Breast epithelium (tissue), 4 donors: ENCODE measurements at regions not wholly inside any gene's neighbourhood (a gene's known extent, or its start where the extent isn't known, plus 50 kb on each side); places are given as distances from the start of the nearest gene placed in this dataset.
"Not testable (repeated sequence)": the region's sequence is repeated elsewhere in the genome, so short reads cannot be mapped to it uniquely, and the experiment has no call there.

Experiments used
- DNase-seq, 2 donors: peaks; one replicate each; pipeline ENCODE4 v3.0.0-alpha.2; 2019; ENCODE audit warnings: low spot score in 2 of 2
- H3K27ac ChIP-seq, 2 donors: fragments of 200-600 bp; sonication (generic) in 1 of 2; one replicate each; pipeline ENCODE4 v1.5.1; 2016 to 2019; ENCODE audit warnings: mild to moderate bottlenecking in 1 of 2
- H3K27me3 ChIP-seq, 2 donors: fragments of 200-600 bp; sonication (generic) in 1 of 2; one replicate each; pipeline versions ENCODE4 v1.5.1 to v1.6.0; 2017 to 2019; ENCODE audit warnings: control low read depth in 1 of 2, mild to moderate bottlenecking in 1 of 2
- H3K36me3 ChIP-seq: fragments of 200-600 bp; one replicate; pipeline ENCODE4 v1.5.1; 2019
- H3K4me1 ChIP-seq, 2 donors: fragments of 200-600 bp; sonication (generic); one replicate each; pipeline ENCODE4 v1.5.1; 2016 to 2019; ENCODE audit warnings: control low read depth in 1 of 2
- H3K4me3 ChIP-seq, 3 donors: fragments of 200-600 bp; sonication (generic); 1 replicate in 2 of 3; 2 replicates in 1 of 3; pipeline ENCODE4 v1.5.1; 2016 to 2019; ENCODE audit warnings: mild to moderate bottlenecking in 3 of 3, moderate library complexity in 2 of 3
- H3K9me3 ChIP-seq, 2 donors: fragments of 200-600 bp; sonication (generic) in 1 of 2; one replicate each; pipeline ENCODE4 v1.5.1; 2016 to 2019; ENCODE audit warnings: control low read depth in 1 of 2
- POLR2A ChIP-seq: fragments of 450-650 bp; IDR thresholded peaks from one replicate; pipeline ENCODE4 v1.6.1; 2016; ENCODE audit warnings: antibody characterized with exemption, mild to moderate bottlenecking, moderate library complexity
- POLR2AphosphoS5 ChIP-seq, 3 donors: sonication (generic); formaldehyde crosslinking; IDR thresholded peaks; one replicate each; pipeline ENCODE4 v1.6.1; 2017; ENCODE audit warnings: antibody characterized with exemption in 3 of 3
- intact Hi-C: fragments of 100-400 bp; cut with DNase I; formaldehyde crosslinking; loops from one replicate; pipeline ENCODE4 v1.15.1; 2023; ENCODE audit warnings: low total_unique reads
- TF ChIP-seq, protein P1 (sequence below), 3 donors: fragments of 450-650 bp; IDR thresholded peaks; one replicate each; pipeline ENCODE4 v1.5.1; 2016 to 2017; ENCODE audit warnings: antibody characterized with exemption in 3 of 3, mild to moderate bottlenecking in 3 of 3, moderate library complexity in 3 of 3

DNA sequence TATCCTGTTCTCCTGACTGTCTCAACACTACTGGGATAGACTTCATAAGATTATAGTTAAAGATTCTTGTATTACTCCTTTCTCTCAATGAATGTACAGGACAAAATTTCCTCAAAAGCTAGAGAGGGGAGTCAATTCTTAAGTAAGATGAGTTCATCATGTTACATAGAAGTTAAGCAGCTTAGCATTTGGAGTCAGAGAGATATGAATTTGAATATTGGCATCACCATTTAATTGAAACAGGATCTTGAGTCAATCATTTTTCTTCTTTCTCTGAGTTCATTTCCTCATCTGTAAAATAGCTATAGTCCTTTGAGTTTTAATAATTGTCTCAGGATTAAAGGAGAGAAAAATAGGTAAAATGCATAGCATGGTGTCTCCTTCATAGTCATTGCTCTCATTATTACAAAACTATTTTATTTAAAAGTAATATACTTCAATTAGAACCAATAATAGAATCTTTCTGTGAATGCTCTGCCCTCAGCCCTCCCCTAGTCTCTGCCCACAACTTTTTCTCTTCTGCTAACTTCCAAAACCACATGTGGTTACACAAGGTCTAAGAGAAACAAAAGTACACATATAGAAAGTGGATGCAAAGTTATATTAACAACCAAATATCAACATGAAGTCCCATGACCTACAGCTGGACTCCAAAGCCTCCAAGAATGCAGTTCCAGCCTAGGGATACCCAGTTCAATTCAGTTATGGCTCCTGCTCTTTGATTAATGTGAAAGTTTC lies 265.6 kb downstream of the TLE1 start:
- Histone ChIP-seq H3K36me3 (no peaks in the 10 kb centered on the region), H3K27me3 (no peaks in the 10 kb centered on the region), H3K4me1 (no peaks in the 10 kb centered on the region), H3K4me3 (no peak overlapping the region), H3K27ac (no peak overlapping the region), H3K9me3 (peaks cover 4 to 20% of the 10 kb centered on the region in 2 donors)
- TF ChIP-seq POLR2AphosphoS5 (IDR thresholded peaks at IDR 0.05) = no peak
- TF ChIP-seq POLR2A = no peak
- TF ChIP-seq, protein P1, sequence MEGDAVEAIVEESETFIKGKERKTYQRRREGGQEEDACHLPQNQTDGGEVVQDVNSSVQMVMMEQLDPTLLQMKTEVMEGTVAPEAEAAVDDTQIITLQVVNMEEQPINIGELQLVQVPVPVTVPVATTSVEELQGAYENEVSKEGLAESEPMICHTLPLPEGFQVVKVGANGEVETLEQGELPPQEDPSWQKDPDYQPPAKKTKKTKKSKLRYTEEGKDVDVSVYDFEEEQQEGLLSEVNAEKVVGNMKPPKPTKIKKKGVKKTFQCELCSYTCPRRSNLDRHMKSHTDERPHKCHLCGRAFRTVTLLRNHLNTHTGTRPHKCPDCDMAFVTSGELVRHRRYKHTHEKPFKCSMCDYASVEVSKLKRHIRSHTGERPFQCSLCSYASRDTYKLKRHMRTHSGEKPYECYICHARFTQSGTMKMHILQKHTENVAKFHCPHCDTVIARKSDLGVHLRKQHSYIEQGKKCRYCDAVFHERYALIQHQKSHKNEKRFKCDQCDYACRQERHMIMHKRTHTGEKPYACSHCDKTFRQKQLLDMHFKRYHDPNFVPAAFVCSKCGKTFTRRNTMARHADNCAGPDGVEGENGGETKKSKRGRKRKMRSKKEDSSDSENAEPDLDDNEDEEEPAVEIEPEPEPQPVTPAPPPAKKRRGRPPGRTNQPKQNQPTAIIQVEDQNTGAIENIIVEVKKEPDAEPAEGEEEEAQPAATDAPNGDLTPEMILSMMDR (IDR thresholded peaks at IDR 0.05) = no peak
- no peak for DNase-seq
- intact Hi-C loops = no loop called here

DNA sequence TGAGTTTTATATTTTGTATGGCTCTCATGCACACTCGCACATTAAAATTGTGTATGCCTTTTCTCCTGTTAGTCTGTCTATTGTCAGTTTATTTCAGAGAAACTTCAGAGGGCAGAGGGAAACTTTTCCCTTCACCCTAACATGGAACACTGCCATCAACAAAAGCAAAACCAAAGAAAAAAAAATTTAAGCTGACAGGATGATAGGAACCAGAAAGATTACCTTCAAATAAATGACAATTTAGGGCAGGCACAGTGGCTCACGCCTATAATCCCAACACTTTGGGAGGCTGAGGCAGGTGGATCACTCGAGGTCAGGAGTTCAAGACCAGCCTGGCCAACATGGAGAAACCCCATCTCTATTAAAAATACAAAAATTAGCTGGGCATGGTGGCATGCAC lies 268.3 kb downstream of the TLE1 start:
- H3K36me3 ChIP-seq, H3K27me3 ChIP-seq, DNase-seq, H3K27ac ChIP-seq, intact Hi-C loops, H3K4me3 ChIP-seq, H3K9me3 ChIP-seq, H3K4me1 ChIP-seq: not testable (repeated sequence)

DNA sequence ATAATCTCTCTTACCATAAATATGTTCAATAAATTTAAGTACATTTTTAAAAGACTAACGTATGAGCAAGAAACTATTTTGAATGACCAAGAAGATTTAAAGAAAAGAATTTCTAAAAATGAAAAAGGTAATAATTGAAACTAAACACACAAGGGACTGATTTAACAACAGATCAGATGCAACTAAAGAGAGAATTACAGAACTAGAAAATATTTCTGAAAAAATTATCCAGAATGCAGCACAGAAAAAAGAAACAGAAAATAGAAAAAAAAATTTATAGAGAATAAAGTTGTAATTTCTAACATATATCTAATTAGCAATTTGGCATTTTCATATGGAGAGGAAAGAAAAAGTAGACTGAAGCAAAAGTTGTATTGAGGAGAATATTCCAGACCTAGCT lies 269.3 kb downstream of the TLE1 start:
- no peak for TF ChIP-seq POLR2AphosphoS5 (IDR thresholded peaks at IDR 0.05)
- TF ChIP-seq, protein P1 (IDR thresholded peaks at IDR 0.05) = no peak
- TF ChIP-seq POLR2A = no peak
- H3K27me3 ChIP-seq = no peaks in the 10 kb centered on the region
- no peak overlapping the region for H3K27ac ChIP-seq
- no peaks in the 10 kb centered on the region for H3K4me1 ChIP-seq
- H3K4me3 ChIP-seq = no peak overlapping the region
- H3K9me3 ChIP-seq = peaks cover 0 to 5% of the 10 kb centered on the region in 2 donors
- DNase-seq = no peak
- intact Hi-C loops = no loop called here
- no peaks in the 10 kb centered on the region for H3K36me3 ChIP-seq

DNA sequence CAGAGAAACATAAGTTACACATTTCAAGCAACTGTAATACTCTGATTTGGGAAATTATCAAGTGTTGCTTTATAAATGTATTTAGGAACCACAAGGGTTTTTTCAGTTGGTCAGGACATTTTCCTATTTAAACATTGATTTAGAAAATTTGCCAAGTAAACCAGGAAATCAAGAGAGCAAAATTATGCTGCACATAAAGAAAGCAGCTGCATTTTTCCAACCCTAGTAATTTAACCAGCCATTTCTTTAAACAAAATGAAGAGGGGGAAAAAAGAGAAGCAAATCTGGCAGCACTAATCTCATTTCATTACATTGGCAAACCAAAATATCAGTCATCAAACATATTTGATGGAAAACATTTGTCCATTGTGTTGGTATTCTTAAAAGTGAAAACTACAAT lies 271.4 kb downstream of the TLE1 start:
- H3K36me3 ChIP-seq = no peaks in the 10 kb centered on the region
- no peak overlapping the region for H3K27ac ChIP-seq
- intact Hi-C loops = no loop called here
- no peak for DNase-seq
- H3K9me3 ChIP-seq = peaks cover 0 to 5% of the 10 kb centered on the region in 2 donors
- H3K27me3 ChIP-seq = no peaks in the 10 kb centered on the region
- no peaks in the 10 kb centered on the region for H3K4me1 ChIP-seq
- TF ChIP-seq, protein P1 (IDR thresholded peaks at IDR 0.05) = no peak
- TF ChIP-seq POLR2A (no peak), POLR2AphosphoS5 (IDR thresholded peaks at IDR 0.05) (no peak)
- H3K4me3 ChIP-seq = no peak overlapping the region

DNA sequence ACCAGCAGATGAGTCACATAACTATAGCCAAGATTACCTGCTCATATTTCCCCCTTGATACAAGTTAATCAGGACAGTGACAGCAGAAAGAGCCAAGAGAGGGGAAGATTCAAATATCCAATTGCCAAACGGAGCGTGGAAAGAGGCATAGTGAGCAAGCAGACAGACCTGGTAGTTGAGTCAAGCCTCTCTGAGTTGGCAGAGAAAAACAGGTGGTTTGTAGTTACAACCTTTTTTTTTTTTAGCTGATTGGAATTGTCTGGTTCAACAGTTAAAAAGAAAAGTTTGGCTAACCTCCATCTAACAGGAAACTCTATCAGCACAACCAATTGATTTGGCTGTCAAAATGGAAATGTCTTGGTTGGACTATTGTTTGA lies 272.1 kb downstream of the TLE1 start:
- Histone ChIP-seq H3K27ac (peak overlapping the region in 1 of 2 donors; percentile 41), H3K27me3 (no peaks in the 10 kb centered on the region), H3K4me3 (no peak overlapping the region), H3K9me3 (peaks cover 0 to 5% of the 10 kb centered on the region in 2 donors), H3K4me1 (no peaks in the 10 kb centered on the region), H3K36me3 (no peaks in the 10 kb centered on the region)
- TF ChIP-seq POLR2A (no peak), POLR2AphosphoS5 (IDR thresholded peaks at IDR 0.05) (no peak)
- TF ChIP-seq, protein P1 (IDR thresholded peaks at IDR 0.05) = no peak
- intact Hi-C loops = no loop called here
- DNase-seq = no peak
